Transverse colon (tissue), 4 donors: ENCODE measurements at regions not wholly inside any gene's neighbourhood (a gene's known extent, or its start where the extent isn't known, plus 50 kb on each side); places are given as distances from the start of the nearest gene placed in this dataset.

Source experiments
- EP300 ChIP-seq: sonication (generic); formaldehyde crosslinking; IDR thresholded peaks from one replicate; pipeline ENCODE4 v1.6.1; 2017; ENCODE audit warnings: antibody characterized with exemption, low read depth
- POLR2A ChIP-seq: fragments of 450-650 bp; IDR thresholded peaks from one replicate; pipeline ENCODE4 v1.6.1; 2016; ENCODE audit warnings: antibody characterized with exemption, mild to moderate bottlenecking, moderate library complexity
- POLR2AphosphoS5 ChIP-seq, 3 donors: sonication (generic); formaldehyde crosslinking; IDR thresholded peaks; one replicate each; pipeline ENCODE4 v1.6.1; 2016; ENCODE audit warnings: antibody characterized with exemption in 3 of 3
- TF ChIP-seq, protein P1 (sequence below), 5 experiments: fragments of 200-600 bp in 3 of 5; fragments of 450-650 bp in 2 of 5; sonication (generic) in 3 of 5; IDR thresholded peaks; 1 replicate in 2 of 5; 2 replicates in 3 of 5; pipeline ENCODE4 v1.5.1; 2016 to 2017; ENCODE audit warnings: antibody characterized with exemption in 5 of 5, inconsistent platforms in 3 of 5, mild to moderate bottlenecking in 2 of 5, moderate library complexity in 1 of 5

DNA sequence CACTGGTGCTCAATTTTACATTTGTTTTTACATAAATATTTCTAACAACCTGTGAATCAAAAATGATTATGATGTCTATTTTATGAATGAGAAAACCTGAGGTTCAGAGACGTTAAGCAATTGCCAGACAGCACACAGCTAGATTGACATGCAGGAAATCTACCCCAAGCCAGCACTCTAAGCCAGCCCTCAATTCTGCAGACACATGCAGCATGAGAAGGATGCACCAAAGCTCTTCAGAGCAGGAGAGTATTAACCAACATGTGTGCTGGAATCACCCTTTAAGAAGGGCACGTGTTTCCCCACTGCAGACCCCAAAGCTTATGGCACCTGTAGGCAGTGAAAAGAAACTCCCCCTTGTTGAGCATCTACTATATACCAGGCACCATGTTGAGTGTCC lies 126.1 kb upstream of the ARHGEF3 start:
- TF ChIP-seq, protein P1, sequence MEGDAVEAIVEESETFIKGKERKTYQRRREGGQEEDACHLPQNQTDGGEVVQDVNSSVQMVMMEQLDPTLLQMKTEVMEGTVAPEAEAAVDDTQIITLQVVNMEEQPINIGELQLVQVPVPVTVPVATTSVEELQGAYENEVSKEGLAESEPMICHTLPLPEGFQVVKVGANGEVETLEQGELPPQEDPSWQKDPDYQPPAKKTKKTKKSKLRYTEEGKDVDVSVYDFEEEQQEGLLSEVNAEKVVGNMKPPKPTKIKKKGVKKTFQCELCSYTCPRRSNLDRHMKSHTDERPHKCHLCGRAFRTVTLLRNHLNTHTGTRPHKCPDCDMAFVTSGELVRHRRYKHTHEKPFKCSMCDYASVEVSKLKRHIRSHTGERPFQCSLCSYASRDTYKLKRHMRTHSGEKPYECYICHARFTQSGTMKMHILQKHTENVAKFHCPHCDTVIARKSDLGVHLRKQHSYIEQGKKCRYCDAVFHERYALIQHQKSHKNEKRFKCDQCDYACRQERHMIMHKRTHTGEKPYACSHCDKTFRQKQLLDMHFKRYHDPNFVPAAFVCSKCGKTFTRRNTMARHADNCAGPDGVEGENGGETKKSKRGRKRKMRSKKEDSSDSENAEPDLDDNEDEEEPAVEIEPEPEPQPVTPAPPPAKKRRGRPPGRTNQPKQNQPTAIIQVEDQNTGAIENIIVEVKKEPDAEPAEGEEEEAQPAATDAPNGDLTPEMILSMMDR (IDR thresholded peaks at IDR 0.05): no peak
- TF ChIP-seq POLR2AphosphoS5 (IDR thresholded peaks at IDR 0.05) (no peak), POLR2A (no peak), EP300 (no peak)
